Activated CD4-positive, CD25-positive, alpha-beta regulatory T cell (primary cell): ENCODE measurements at regions not wholly inside any gene's neighbourhood (a gene's known extent, or its start where the extent isn't known, plus 50 kb on each side); places are given as distances from the start of the nearest gene placed in this dataset.

Experiments used
- DNase-seq, 4 experiments: peaks; one replicate each; lab custom pipeline; 2025; lab: John Stamatoyannopoulos, UW

DNA sequence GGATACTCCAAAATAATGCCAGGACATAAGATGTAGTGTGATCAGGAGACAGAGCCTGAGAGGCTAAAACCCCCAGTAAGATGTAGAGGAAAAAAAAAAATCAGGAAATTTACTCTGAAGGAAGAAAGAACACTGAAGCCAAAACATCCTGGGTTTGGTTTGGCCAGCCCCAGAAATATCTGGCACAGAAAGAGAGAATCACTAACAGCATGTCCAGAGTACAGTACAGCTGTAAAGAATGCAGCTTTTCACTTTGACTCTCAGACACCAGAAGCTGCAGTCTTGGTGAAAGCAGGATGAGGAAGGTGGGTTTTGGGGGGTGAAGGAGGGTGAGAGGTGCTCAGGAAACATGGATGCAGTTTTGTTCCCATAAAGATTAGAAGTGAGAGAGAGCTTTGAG is 1577.7 kb upstream of the ACVR2A start:
- DNase-seq: no peak

DNA sequence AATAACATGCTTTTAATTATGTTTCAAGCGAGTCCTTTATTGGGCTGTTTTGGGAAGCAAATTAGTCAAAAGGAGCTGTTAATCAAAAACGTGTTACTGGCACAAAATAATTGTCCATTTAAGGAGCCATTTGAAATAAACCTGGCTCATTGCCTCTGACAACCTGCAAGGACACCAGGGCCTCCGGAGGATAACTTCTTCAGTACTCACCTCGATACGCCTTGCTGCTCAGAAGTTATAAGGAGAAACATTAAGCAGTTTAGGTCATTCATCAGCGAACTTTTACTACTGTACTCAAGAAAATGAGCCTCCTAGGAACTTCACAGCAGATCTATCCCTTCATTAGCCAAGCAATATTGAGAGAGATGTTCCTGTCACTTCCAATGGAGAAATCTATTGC is 1579.2 kb upstream of the ACVR2A start:
- DNase-seq: no peak

DNA sequence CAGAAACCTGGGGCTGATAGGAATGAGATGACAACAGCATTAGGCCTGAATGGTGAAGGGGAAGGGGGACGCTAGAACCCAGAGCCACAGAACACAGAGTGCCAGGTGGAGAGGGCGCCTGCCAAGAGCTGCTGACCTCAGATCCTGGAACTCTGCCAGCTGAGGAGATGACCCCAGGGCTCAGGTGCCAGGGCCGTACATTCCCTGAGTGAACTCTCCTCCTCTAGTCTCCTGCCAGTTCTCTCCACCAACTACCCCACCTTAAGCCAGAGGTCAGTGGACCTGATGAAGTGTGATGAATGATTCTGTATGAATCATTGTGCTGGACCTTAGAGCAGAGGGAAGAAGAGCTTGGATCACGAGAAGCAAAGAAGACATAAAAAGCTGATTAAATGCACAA is 1582.2 kb upstream of the ACVR2A start:
- no peak for DNase-seq

DNA sequence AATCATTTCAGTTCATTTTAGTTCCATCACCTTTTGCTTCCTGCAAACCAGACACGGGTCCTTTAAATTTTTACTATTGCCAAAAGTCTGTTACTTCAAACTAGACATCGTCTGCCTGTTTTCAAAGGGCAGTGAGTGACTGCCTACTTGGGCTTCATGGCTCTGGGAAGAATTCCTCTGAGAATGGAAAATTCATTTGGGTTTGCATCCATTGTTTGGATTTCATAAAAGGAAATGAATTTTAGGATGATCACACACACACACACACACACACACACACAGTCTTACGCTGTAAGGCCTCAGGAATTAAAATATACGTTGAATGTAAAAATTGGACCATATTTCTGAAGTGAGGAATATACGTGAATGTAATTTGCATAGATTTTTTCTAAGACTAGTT is 1584.3 kb upstream of the ACVR2A start:
- no peak for DNase-seq

- no peak for DNase-seq
Observed at GRCh38 chr2:146259816-146260215, 1585.0 kb upstream of the ACVR2A start.

GRCh38 chr2:146258071-146258470 is 1586.8 kb upstream of the ACVR2A start:
- DNase-seq: no peak

DNA sequence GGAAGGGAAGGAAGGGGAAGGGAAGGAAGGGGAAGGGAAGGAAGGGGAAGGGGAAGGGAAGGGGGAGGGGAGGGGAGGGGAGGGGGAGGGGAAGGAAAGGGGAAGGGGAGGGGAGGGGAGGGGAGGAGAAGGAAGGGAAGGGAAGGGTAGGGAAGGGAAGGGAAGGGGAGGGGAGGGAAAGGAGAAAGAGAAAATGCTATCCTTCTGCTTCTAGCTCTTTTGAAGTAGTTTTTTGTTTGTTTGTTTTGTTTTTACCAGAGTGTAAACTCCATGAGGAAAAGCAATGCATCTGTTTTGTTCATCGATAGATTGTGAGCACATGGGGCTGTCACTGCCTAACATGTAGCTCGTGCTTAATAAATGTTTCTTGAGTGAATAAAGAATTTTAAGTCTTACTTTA is 1592.7 kb upstream of the ACVR2A start:
- no peak for DNase-seq

- DNase-seq: no peak
Observed at GRCh38 chr2:146251328-146251727, 1593.5 kb upstream of the ACVR2A start.

- no peak for DNase-seq
Observed at GRCh38 chr2:146246736-146247523, 1597.9 kb upstream of the ACVR2A start.

- DNase-seq: no peak
Observed at GRCh38 chr2:146246002-146246735, 1598.7 kb upstream of the ACVR2A start.

DNA sequence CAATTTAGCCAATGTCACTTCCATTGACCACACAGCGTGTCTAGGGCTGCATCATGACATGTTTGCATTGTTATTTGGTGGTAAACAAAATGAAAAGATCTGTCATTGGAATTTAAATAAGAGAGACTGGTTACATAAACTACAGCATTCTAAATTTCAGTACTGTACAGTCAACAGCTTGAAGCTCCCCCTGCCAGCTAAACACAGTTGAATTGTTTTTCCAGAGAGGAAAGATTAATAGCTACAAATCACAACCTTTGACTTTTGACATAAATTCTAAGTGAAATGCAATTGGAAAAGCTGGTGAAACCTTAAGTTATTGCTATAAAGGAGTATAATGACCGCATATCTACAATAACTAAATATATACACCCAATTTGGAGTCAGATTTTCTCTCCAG is 1600.0 kb upstream of the ACVR2A start:
- DNase-seq: no peak

- DNase-seq: no peak
Observed at GRCh38 chr2:146244131-146244530, 1600.7 kb upstream of the ACVR2A start.

DNA sequence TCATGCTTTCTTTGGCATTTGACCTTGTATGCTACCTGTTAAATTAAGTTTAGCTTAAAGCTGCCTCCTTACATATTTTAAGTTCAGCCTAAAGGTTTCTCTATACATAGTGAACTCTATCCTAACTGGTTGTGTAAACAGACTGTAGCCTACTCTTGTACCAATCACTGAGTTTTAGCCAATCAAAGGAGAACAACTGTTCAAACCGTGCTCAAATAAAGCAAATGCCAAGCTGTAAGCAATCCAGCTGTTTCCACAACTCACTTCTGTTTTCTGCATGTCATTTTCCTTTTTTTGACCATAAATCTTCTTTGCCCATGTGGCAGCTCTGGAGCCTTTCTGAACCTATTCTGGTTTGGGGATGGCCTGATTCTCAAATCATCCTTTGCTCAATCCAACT is 1603.8 kb upstream of the ACVR2A start:
- no peak for DNase-seq

DNA sequence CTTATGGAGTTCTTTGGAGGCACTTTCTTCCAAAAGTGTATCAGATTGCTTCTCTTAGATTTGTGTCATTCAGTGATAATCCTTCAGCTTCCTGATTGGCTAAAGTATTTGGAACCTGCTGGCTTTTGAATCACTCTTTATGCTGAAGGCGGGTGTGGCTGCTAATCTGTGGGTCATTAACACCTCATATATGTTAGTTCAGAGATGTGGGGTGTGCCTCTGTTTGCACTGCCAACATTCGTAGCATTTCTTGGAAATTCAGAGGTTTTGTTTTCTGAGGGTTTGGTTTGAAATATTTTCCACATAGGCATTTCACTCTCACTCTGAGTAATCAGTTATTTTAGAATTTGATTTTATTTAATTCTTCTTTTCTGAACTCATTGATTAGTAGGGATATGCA is 1604.4 kb upstream of the ACVR2A start:
- DNase-seq: no peak

DNA sequence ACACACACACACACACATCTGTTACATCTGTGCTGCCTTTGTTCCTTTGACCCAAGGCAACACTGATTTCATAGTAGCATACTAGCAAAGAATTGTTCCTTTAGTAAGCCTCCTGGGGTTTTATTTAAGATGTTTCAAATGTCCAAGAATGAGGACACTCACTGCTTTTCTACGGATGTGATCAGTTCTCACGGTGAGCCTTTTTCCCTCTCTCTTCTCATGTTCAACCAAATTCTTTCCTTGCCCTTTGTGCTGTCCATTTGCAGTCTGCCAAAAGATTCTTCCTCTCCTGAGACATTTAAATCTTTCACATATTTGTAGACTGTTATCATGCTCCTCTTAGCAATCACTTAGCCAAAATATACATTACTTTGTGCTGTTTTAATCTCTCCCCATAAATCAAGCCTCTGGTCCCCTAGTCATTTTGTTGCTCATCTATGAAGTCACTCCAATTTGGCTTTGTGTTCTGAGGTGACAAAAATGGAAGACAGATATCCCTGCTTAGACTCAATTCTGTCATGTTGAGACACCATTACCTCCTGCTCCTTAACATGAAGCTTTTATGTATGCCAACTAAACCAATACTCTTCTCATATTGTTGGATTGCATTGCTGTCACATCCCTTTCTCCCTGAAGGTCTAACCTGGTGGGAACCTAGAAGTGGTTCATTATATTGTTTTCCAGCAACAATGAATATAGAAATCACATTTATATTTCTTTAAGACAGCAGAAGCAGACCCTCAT is 1605.3 kb upstream of the ACVR2A start:
- DNase-seq: no peak

GRCh38 chr2:146238254-146238966 is 1606.4 kb upstream of the ACVR2A start:
- DNase-seq: no peak

GRCh38 chr2:146235158-146235557 is 1609.7 kb upstream of the ACVR2A start:
- no peak for DNase-seq

DNA sequence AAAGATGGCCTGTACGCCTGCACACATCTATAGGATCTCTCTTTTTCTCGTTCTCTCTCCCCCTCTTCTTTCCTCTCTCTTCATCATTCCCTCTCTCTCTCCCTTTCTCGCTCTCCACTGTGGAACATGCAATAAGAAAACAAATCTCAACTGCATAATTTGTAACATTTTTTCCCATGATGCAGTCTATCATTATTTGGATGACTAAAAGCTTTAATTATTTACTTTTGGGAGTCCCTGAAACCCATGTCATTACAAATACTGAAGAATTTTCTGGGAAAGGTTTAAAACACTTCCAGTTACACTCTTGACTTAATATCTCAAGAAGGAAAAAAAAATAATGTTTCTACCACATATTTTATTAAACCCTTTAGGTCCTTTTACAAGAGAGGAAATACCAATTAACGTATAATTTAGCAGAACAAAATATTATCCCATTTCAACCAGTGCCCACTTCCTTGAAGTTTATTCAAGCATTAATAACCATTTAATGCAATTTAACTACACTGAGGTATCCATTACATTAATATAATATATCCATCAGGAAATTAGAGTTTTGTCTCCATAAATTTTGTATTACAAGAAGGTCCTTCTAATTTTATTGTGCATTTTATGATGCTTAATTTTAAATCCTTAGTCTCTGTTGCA is 1615.2 kb upstream of the ACVR2A start:
- DNase-seq: no peak

GRCh38 chr2:146228466-146229058 is 1616.3 kb upstream of the ACVR2A start:
- DNase-seq: no peak

DNA sequence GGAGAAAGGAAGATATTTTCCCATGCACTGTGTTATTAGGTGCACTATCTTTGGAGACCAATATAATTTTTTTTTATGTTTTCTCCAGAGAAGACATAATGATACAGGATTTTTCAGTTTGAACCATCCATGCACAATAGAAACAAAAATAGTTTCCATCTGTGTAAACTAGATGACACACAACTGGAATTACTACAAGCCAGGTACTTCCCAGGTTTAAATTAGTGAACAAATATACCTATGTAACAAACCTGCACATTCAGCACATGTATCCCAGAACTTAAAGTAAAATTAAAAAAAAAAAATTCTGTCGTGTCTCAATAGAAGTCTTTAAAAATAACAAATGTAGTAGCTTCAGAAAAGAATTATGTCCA is 1616.8 kb upstream of the ACVR2A start:
- no peak for DNase-seq
